Mesenchymal stem cell (in vitro differentiated cells and primary cell): ENCODE measurements at regions not wholly inside any gene's neighbourhood (a gene's known extent, or its start where the extent isn't known, plus 50 kb on each side); places are given as distances from the start of the nearest gene placed in this dataset.
A peak's percentile ranks its signal among the peaks of the same experiment; 100 is the strongest.
"Not testable (repeated sequence)": the region's sequence is repeated elsewhere in the genome, so short reads cannot be mapped to it uniquely, and the experiment has no call there.

Experiments
- DNase-seq: peaks from one replicate; pipeline ENCODE4 v3.0.0-alpha.2; 2013
- H2AFZ ChIP-seq: one replicate; pipeline ENCODE4 v1.6.1; 2013; ENCODE audit warnings: low read depth, mild to moderate bottlenecking, control low read depth, inconsistent platforms, low read length, moderate library complexity
- H2AK5ac ChIP-seq: 2 replicates; pipeline ENCODE4 v1.6.1; 2013; ENCODE audit warnings: low read length, moderate library complexity, mild to moderate bottlenecking, inconsistent platforms; ENCODE audit not compliant: severe bottlenecking
- H2BK120ac ChIP-seq: one replicate; pipeline ENCODE4 v1.6.1; 2013; ENCODE audit warnings: low read depth, mild to moderate bottlenecking, inconsistent platforms, low read length, moderate library complexity
- H2BK12ac ChIP-seq, 2 experiments: one replicate each; pipeline ENCODE4 v1.6.1; 2013; ENCODE audit warnings: inconsistent platforms in 2 of 2, low read length in 2 of 2, mild to moderate bottlenecking in 2 of 2, moderate library complexity in 2 of 2, control low read depth in 1 of 2
- H2BK15ac ChIP-seq: one replicate; pipeline ENCODE4 v1.6.1; 2013; ENCODE audit warnings: mild to moderate bottlenecking, low read depth, inconsistent platforms; ENCODE audit not compliant: poor library complexity, severe bottlenecking
- H2BK5ac ChIP-seq: 2 replicates; pipeline ENCODE4 v1.6.1; 2013; ENCODE audit warnings: low read depth, mild to moderate bottlenecking, low read length, control low read depth, inconsistent platforms; ENCODE audit not compliant: poor library complexity, severe bottlenecking
- H3K14ac ChIP-seq, 2 experiments: one replicate each; pipeline ENCODE4 v1.6.1; 2013; ENCODE audit warnings: inconsistent platforms in 2 of 2, low read length in 2 of 2, control low read depth in 1 of 2, mild to moderate bottlenecking in 1 of 2, moderate library complexity in 1 of 2
- H3K18ac ChIP-seq, 2 experiments: one replicate each; pipeline ENCODE4 v1.6.1; 2013; ENCODE audit warnings: inconsistent platforms in 2 of 2, low read length in 2 of 2, control low read depth in 1 of 2, low read depth in 1 of 2, mild to moderate bottlenecking in 1 of 2
- H3K23ac ChIP-seq, 2 experiments: one replicate each; pipeline ENCODE4 v1.6.1; 2013; ENCODE audit warnings: inconsistent platforms in 2 of 2, low read length in 2 of 2, mild to moderate bottlenecking in 2 of 2, moderate library complexity in 2 of 2, control low read depth in 1 of 2
- H3K27ac ChIP-seq: 2 replicates; pipeline ENCODE4 v1.5.1; 2013; ENCODE audit warnings: mild to moderate bottlenecking, moderate library complexity, low read length, control low read depth, inconsistent platforms; ENCODE audit not compliant: poor library complexity, severe bottlenecking
- H3K27me3 ChIP-seq, 2 experiments: 2 replicates each; pipeline versions ENCODE4 v1.6.1 to v1.7.0; 2013; ENCODE audit warnings: low read length in 2 of 2, mild to moderate bottlenecking in 2 of 2, moderate library complexity in 2 of 2, control low read depth in 1 of 2, inconsistent platforms in 1 of 2; ENCODE audit not compliant: control insufficient read depth in 1 of 2, insufficient read depth in 1 of 2
- H3K36me3 ChIP-seq, 2 experiments: 2 replicates each; pipeline versions ENCODE4 v1.6.1 to v1.7.0; 2013; ENCODE audit warnings: low read length in 2 of 2, control low read depth in 1 of 2, inconsistent platforms in 1 of 2, low read depth in 1 of 2, mild to moderate bottlenecking in 1 of 2; ENCODE audit not compliant: insufficient read depth in 2 of 2, control insufficient read depth in 1 of 2
- H3K4ac ChIP-seq, 2 experiments: one replicate each; pipeline ENCODE4 v1.6.1; 2013; ENCODE audit warnings: inconsistent platforms in 2 of 2, low read length in 2 of 2, mild to moderate bottlenecking in 2 of 2, moderate library complexity in 2 of 2, control low read depth in 1 of 2, low read depth in 1 of 2
- H3K4me1 ChIP-seq: 2 replicates; pipeline ENCODE4 v1.6.1; 2013; ENCODE audit warnings: low read depth, low read length, control low read depth; ENCODE audit not compliant: control insufficient read depth, insufficient read depth
- H3K4me2 ChIP-seq: 2 replicates; pipeline ENCODE4 v1.6.1; 2013; ENCODE audit warnings: low read length, mild to moderate bottlenecking, inconsistent platforms; ENCODE audit not compliant: poor library complexity, severe bottlenecking
- H3K4me3 ChIP-seq, 2 experiments: 2 replicates each; pipeline versions ENCODE4 v1.5.1 to v1.7.0; 2013; ENCODE audit warnings: low read length in 2 of 2, mild to moderate bottlenecking in 2 of 2, control low read depth in 1 of 2, low read depth in 1 of 2; ENCODE audit not compliant: insufficient read depth in 1 of 2
- H3K79me1 ChIP-seq: replicated peaks from 2 replicates; pipeline ENCODE4 v1.6.1; 2013; ENCODE audit warnings: mild to moderate bottlenecking, control low read depth, low read length, inconsistent platforms; ENCODE audit not compliant: poor library complexity, severe bottlenecking
- H3K9ac ChIP-seq: 2 replicates; pipeline ENCODE4 v1.7.0; 2013; ENCODE audit warnings: mild to moderate bottlenecking, low read length, moderate library complexity
- H3K9me3 ChIP-seq: 2 replicates; pipeline ENCODE4 v1.7.0; 2013; ENCODE audit warnings: mild to moderate bottlenecking, low read length; ENCODE audit not compliant: control insufficient read depth
- H4K8ac ChIP-seq: one replicate; pipeline ENCODE4 v1.6.1; 2013; ENCODE audit warnings: inconsistent platforms, mild to moderate bottlenecking, low read length, moderate library complexity
- H4K91ac ChIP-seq: one replicate; pipeline ENCODE4 v1.6.1; 2013; ENCODE audit warnings: mild to moderate bottlenecking, low read length, inconsistent platforms
- WGBS: methylation state at CpG from one replicate; pipeline ENCODE4 v1.1.7; 2013; ENCODE audit warnings: mixed read lengths; 5-methylcytosine and 5-hydroxymethylcytosine counted together

DNA sequence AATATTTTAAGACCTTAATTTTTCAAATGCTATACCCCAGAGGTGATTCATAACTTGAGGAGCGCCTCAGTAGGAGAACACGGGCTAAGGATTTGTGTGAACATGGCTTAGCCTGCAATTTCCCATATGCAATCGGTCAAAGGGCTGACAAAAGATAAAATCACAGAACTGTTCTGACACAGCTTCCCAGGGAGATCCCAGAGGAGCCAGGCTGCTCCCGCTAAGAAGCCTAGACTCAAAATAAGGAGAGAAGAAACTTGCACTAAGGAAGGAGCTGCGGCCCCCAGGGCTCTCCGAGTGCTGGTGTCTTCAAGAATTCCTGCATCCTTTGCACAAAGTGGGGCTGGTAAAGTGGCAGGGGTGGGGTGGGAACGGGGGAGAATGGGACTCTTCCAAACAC, 106.3 kb upstream of the DLG1 start:
- no peak overlapping the region for H3K27ac ChIP-seq
- no peak overlapping the region for H2BK15ac ChIP-seq
- H3K18ac ChIP-seq: no peak overlapping the region
- no peak for DNase-seq
- no peaks in the 10 kb centered on the region for H3K36me3 ChIP-seq
- no peak overlapping the region for H2AFZ ChIP-seq
- H3K4me1 ChIP-seq: peaks cover 3% of the 10 kb centered on the region
- H3K9ac ChIP-seq: no peak overlapping the region
- H2AK5ac ChIP-seq: no peak overlapping the region
- no peak overlapping the region for H2BK12ac ChIP-seq
- no peak overlapping the region for H3K4me3 ChIP-seq
- H4K8ac ChIP-seq: no peak overlapping the region
- no peak overlapping the region for H3K14ac ChIP-seq
- H3K4me2 ChIP-seq: no peak overlapping the region
- H3K27me3 ChIP-seq: peaks cover 0 to 84% of the 10 kb centered on the region in 2 experiments
- no peak overlapping the region for H4K91ac ChIP-seq
- H3K4ac ChIP-seq: no peak overlapping the region
- peaks cover 6% of the 10 kb centered on the region for H3K9me3 ChIP-seq
- 97% methylated on average over 7 of the region's 7 CpGs for WGBS
- H2BK5ac ChIP-seq: no peak overlapping the region
- no peak overlapping the region for H3K23ac ChIP-seq
- H3K79me1 ChIP-seq: no peaks in the 10 kb centered on the region
- H2BK120ac ChIP-seq: no peak overlapping the region

GRCh38 chr3:197404030-197404429, 105.6 kb upstream of the DLG1 start:
- Histone ChIP-seq H3K4me1 (peaks cover 3% of the 10 kb centered on the region), H3K18ac (no peak overlapping the region), H2BK120ac (no peak overlapping the region), H2BK15ac (no peak overlapping the region), H2BK5ac (no peak overlapping the region), H2AK5ac (no peak overlapping the region), H3K9me3 (no peaks in the 10 kb centered on the region), H3K23ac (no peak overlapping the region), H3K79me1 (no peaks in the 10 kb centered on the region), H3K4me2 (no peak overlapping the region), H3K4me3 (no peak overlapping the region), H3K14ac (no peak overlapping the region), H3K27ac (no peak overlapping the region), H3K36me3 (no peaks in the 10 kb centered on the region), H4K91ac (no peak overlapping the region), H3K4ac (no peak overlapping the region), H3K27me3 (peaks cover 0 to 85% of the 10 kb centered on the region in 2 experiments), H4K8ac (no peak overlapping the region), H3K9ac (no peak overlapping the region), H2AFZ (no peak overlapping the region), H2BK12ac (no peak overlapping the region)
- 94% methylated on average over 12 of the region's 12 CpGs for WGBS
- no peak for DNase-seq

GRCh38 chr3:197402401-197402800, 104.0 kb upstream of the DLG1 start:
- not testable (repeated sequence) for H2AK5ac ChIP-seq, H3K9me3 ChIP-seq, H3K14ac ChIP-seq, H3K4ac ChIP-seq, H3K23ac ChIP-seq, H3K9ac ChIP-seq, H3K4me3 ChIP-seq, H2BK15ac ChIP-seq, H2BK12ac ChIP-seq, H3K18ac ChIP-seq, H3K4me1 ChIP-seq, H3K36me3 ChIP-seq, DNase-seq, H2BK120ac ChIP-seq, H3K4me2 ChIP-seq, H4K91ac ChIP-seq, H2BK5ac ChIP-seq, H2AFZ ChIP-seq, H3K79me1 ChIP-seq, H3K27ac ChIP-seq, H4K8ac ChIP-seq
- peaks cover 0 to 84% of the 10 kb centered on the region in 2 experiments for H3K27me3 ChIP-seq
- WGBS: 97% methylated on average over 7 of the region's 9 CpGs

GRCh38 chr3:197399486-197399885, 101.1 kb upstream of the DLG1 start:
- 61% methylated on average over 4 of the region's 4 CpGs for WGBS
- DNase-seq: no peak
- peaks cover 7% of the 10 kb centered on the region for H3K4me1 ChIP-seq

More at GRCh38 chr3:197399486-197399885, 101.1 kb upstream of the DLG1 start:
- Histone ChIP-seq H3K4ac (no peak overlapping the region), H2BK120ac (no peak overlapping the region), H3K9me3 (no peaks in the 10 kb centered on the region), H2BK15ac (no peak overlapping the region), H3K18ac (no peak overlapping the region), H3K4me3 (no peak overlapping the region), H3K9ac (no peak overlapping the region), H3K36me3 (no peaks in the 10 kb centered on the region), H3K4me2 (no peak overlapping the region), H4K91ac (no peak overlapping the region), H2BK12ac (no peak overlapping the region), H3K27me3 (peaks cover 0 to 66% of the 10 kb centered on the region in 2 experiments), H3K23ac (no peak overlapping the region), H2AK5ac (peak overlapping the region; percentile 47), H3K14ac (no peak overlapping the region), H3K79me1 (no peaks in the 10 kb centered on the region), H3K27ac (no peak overlapping the region), H2BK5ac (no peak overlapping the region), H4K8ac (no peak overlapping the region), H2AFZ (no peak overlapping the region)
